ENCODE measurements at regions not wholly inside any gene's neighbourhood (a gene's known extent, or its start where the extent isn't known, plus 50 kb on each side); places are given as distances from the start of the nearest gene placed in this dataset.

GRCh38 chr10:58918887-58919286 lies 257.6 kb upstream of the PHYHIPL start:
- TF ChIP-seq CTCF (IDR thresholded peaks at IDR 0.05) (no peak), POLR2A (IDR thresholded peaks at IDR 0.05) (no peak)
